ENCODE measurements at regions not wholly inside any gene's neighbourhood (a gene's known extent, or its start where the extent isn't known, plus 50 kb on each side); places are given as distances from the start of the nearest gene placed in this dataset.

DNA sequence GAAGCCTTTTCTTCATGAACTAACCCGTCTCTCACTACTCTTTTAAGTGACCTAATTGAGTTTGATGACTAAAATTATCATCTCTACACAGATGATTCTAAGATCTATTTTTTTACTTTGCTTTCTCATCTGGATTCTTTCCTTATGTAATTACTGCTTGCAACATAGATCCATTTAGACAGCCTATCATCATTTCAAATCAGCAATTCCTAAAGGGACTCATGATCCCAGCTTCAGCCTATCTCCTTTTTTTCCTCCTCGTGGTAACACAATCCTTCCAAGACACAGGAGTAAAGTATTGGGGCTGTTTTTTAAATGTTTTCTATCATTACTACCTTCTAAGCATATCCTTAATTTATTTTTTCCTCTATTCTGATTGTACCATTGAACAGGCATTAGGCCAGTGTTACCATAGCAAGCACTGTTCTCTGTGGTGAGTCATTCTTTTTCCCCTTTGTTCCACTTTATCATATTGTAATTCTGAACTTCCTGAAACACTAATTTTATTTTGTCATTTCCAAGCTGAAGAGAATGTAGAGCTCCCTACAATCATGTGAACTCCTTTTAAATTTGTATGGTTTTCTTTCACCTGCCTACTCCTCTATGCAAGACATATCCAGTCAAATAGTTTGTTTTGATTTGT is 190.4 kb upstream of the FAR2 start:
- H3K36me3 Mint-ChIP-seq (ENCODE audit: insufficient read depth, unreplicated experiment), result no peaks in the 10 kb centered on the region
- H3K9me3 Mint-ChIP-seq (ENCODE audit: unreplicated experiment), result no peaks in the 10 kb centered on the region
- Histone ChIP-seq H3K4me1 (no peaks in the 10 kb centered on the region), H3K9me3 (no peaks in the 10 kb centered on the region), H3K36me3 (ENCODE audit: control insufficient read depth, insufficient read depth, low read length) (no peaks in the 10 kb centered on the region), H3K27me3 (replicated peaks; ENCODE audit: control insufficient read depth, insufficient read depth, low read length) (no peaks in the 10 kb centered on the region; the same call in 1 of the 2 replicates), H3K4me3 (ENCODE audit: low read depth, low read length) (no peak overlapping the region)
- peaks cover 5% of the 10 kb centered on the region for H3K27me3 Mint-ChIP-seq (ENCODE audit: insufficient read depth, unreplicated experiment)
- ChIA-PET POLR2A (no interaction called here), CTCF (no interaction called here)
- H3K4me3 Mint-ChIP-seq (ENCODE audit: unreplicated experiment), result no peak overlapping the region
- intact Hi-C loops (cut with micrococcal nuclease; ENCODE audit: unreplicated experiment), result no loop called here
- no peaks in the 10 kb centered on the region for H3K4me1 Mint-ChIP-seq (ENCODE audit: low read depth, unreplicated experiment)
- no TSS peak for BruUV-seq (replicated peaks)
- H3K27ac Mint-ChIP-seq (ENCODE audit: unreplicated experiment), result no peak overlapping the region
- TF ChIP-seq, protein P1, sequence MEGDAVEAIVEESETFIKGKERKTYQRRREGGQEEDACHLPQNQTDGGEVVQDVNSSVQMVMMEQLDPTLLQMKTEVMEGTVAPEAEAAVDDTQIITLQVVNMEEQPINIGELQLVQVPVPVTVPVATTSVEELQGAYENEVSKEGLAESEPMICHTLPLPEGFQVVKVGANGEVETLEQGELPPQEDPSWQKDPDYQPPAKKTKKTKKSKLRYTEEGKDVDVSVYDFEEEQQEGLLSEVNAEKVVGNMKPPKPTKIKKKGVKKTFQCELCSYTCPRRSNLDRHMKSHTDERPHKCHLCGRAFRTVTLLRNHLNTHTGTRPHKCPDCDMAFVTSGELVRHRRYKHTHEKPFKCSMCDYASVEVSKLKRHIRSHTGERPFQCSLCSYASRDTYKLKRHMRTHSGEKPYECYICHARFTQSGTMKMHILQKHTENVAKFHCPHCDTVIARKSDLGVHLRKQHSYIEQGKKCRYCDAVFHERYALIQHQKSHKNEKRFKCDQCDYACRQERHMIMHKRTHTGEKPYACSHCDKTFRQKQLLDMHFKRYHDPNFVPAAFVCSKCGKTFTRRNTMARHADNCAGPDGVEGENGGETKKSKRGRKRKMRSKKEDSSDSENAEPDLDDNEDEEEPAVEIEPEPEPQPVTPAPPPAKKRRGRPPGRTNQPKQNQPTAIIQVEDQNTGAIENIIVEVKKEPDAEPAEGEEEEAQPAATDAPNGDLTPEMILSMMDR (IDR thresholded peaks at IDR 0.05; ENCODE audit: insufficient read depth in 1 of 2, low read depth in 1 of 2, low read length in 1 of 2, severe bottlenecking in 1 of 2, unreplicated experiment in 1 of 2), result no peak
- no peak for DNase-seq

DNA sequence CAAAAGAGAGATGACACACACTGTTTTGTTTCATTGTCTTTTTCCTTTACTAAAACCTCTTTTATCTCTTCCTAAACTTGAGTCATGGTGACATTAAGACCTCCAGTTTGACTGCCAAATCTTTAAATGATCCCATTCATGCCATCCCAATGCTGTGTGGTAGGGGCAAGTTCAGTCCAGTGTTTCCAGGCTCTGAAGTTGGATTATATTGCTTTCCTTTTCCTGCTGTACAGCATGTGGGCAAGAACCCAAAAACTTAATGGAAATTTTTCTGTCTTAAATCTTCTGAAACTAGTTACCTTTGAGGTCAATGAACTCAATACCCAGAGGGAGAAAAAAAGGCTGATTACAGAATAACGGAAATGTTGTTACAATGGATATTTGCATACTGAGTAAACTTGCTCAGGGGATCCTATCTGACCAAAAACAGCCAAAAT is 187.1 kb upstream of the FAR2 start:
- Histone ChIP-seq H3K27me3 (replicated peaks; ENCODE audit: control insufficient read depth, insufficient read depth, low read length) (no peaks in the 10 kb centered on the region; the same call in 1 of the 2 replicates), H3K36me3 (ENCODE audit: control insufficient read depth, insufficient read depth, low read length) (no peaks in the 10 kb centered on the region), H3K9me3 (no peaks in the 10 kb centered on the region), H3K4me1 (no peaks in the 10 kb centered on the region), H3K4me3 (ENCODE audit: low read depth, low read length) (no peak overlapping the region)
- intact Hi-C loops (cut with micrococcal nuclease; ENCODE audit: unreplicated experiment), result loop anchor here (10.0 kb wide), 1 partner anchor 1227 kb away; no protein-coding TSS in a partner anchor
- BruUV-seq (replicated peaks), result no TSS peak
- CTCF ChIA-PET, result no interaction called here
- no peak for DNase-seq
- TF ChIP-seq, protein P1 (IDR thresholded peaks at IDR 0.05; ENCODE audit: insufficient read depth in 1 of 2, low read depth in 1 of 2, low read length in 1 of 2, severe bottlenecking in 1 of 2, unreplicated experiment in 1 of 2), result no peak
- H3K4me3 Mint-ChIP-seq (ENCODE audit: unreplicated experiment), result no peak overlapping the region
- H3K27me3 Mint-ChIP-seq (ENCODE audit: insufficient read depth, unreplicated experiment), result peaks cover 5% of the 10 kb centered on the region
- no peaks in the 10 kb centered on the region for H3K9me3 Mint-ChIP-seq (ENCODE audit: unreplicated experiment)
- H3K4me1 Mint-ChIP-seq (ENCODE audit: low read depth, unreplicated experiment), result no peaks in the 10 kb centered on the region
- POLR2A ChIA-PET, result no interaction called here
- no peak overlapping the region for H3K27ac Mint-ChIP-seq (ENCODE audit: unreplicated experiment)
- no peaks in the 10 kb centered on the region for H3K36me3 Mint-ChIP-seq (ENCODE audit: insufficient read depth, unreplicated experiment)

DNA sequence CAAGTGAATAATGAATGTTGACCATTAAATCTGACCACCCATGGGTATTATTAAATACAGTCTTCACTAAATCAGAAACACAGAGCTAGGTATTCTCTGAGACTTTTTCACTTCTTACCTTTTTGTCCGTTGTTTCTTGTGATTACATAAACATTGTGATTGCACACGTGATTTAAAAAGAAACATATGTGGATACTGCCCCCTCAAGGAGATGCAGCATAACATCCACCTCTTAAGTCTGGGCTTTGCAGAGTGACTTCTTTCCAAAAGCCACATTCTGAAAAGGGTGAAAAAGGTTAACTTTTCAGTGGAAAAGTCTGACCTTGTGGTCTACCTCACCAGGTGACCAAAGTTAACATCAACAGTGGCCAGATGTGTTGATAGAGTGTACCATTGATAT is 185.5 kb upstream of the FAR2 start:
- peak in 1 of 2 experiments; percentile 29 for DNase-seq
- no peak overlapping the region for H3K27ac Mint-ChIP-seq (ENCODE audit: unreplicated experiment)
- no TSS peak for BruUV-seq (replicated peaks)
- POLR2A ChIA-PET, result interaction anchor here (0.6 kb wide), 1 partner anchor 287 kb away, joined by 3 read pairs; no protein-coding TSS in a partner anchor
- no peaks in the 10 kb centered on the region for H3K36me3 Mint-ChIP-seq (ENCODE audit: insufficient read depth, unreplicated experiment)
- no peaks in the 10 kb centered on the region for H3K4me1 ChIP-seq
- H3K9me3 ChIP-seq, result no peaks in the 10 kb centered on the region
- H3K36me3 ChIP-seq (ENCODE audit: control insufficient read depth, insufficient read depth, low read length), result no peaks in the 10 kb centered on the region
- CTCF ChIA-PET, result no interaction called here
- H3K4me3 Mint-ChIP-seq (ENCODE audit: unreplicated experiment), result no peak overlapping the region
- H3K27me3 Mint-ChIP-seq (ENCODE audit: insufficient read depth, unreplicated experiment), result peaks cover 9% of the 10 kb centered on the region
- H3K9me3 Mint-ChIP-seq (ENCODE audit: unreplicated experiment), result no peaks in the 10 kb centered on the region
- TF ChIP-seq, protein P1 (IDR thresholded peaks at IDR 0.05; ENCODE audit: insufficient read depth in 1 of 2, low read depth in 1 of 2, low read length in 1 of 2, severe bottlenecking in 1 of 2, unreplicated experiment in 1 of 2), result peak; percentile 28 to 42
- H3K4me3 ChIP-seq (ENCODE audit: low read depth, low read length), result no peak overlapping the region
- no peaks in the 10 kb centered on the region for H3K4me1 Mint-ChIP-seq (ENCODE audit: low read depth, unreplicated experiment)
- intact Hi-C loops (cut with micrococcal nuclease; ENCODE audit: unreplicated experiment), result loop anchor here (10.0 kb wide), 1 partner anchor 1229 kb away; no protein-coding TSS in a partner anchor
- no peaks in the 10 kb centered on the region; the same call in 1 of the 2 replicates for H3K27me3 ChIP-seq (replicated peaks; ENCODE audit: control insufficient read depth, insufficient read depth, low read length)
